ENCODE measurements at regions not wholly inside any gene's neighbourhood (a gene's known extent, or its start where the extent isn't known, plus 50 kb on each side); places are given as distances from the start of the nearest gene placed in this dataset.

- no peak for TF ChIP-seq CTCF (IDR thresholded peaks at IDR 0.05)
- TF ChIP-seq ZFX (IDR thresholded peaks at IDR 0.05; ENCODE audit: borderline replicate concordance), result no peak
Observed at GRCh38 chr1:191256917-191257316, 779.3 kb upstream of the BRINP3 start.

All from 22Rv1 (cell line).